Left ventricle myocardium inferior (tissue), 1 donor: ENCODE measurements at regions not wholly inside any gene's neighbourhood (a gene's known extent, or its start where the extent isn't known, plus 50 kb on each side); places are given as distances from the start of the nearest gene placed in this dataset.

Source experiments
- DNase-seq: peaks from one replicate; pipeline ENCODE4 v3.0.0-alpha.2; 2020
- H3K27ac ChIP-seq: fragments of 200-600 bp; replicated peaks from 2 replicates; pipeline ENCODE4 v1.8.0; 2021
- H3K27me3 ChIP-seq: fragments of 200-600 bp; 2 replicates; pipeline ENCODE4 v1.8.0; 2021; ENCODE audit warnings: low read depth
- H3K36me3 ChIP-seq: fragments of 200-600 bp; 2 replicates; pipeline ENCODE4 v1.8.0; 2021
- H3K4me1 ChIP-seq: fragments of 200-600 bp; 2 replicates; pipeline ENCODE4 v1.8.0; 2021
- H3K4me3 ChIP-seq: fragments of 200-600 bp; 2 replicates; pipeline ENCODE4 v1.8.0; 2021; ENCODE audit warnings: mild to moderate bottlenecking, moderate library complexity
- H3K9me3 ChIP-seq: fragments of 200-600 bp; replicated peaks from 2 replicates; pipeline ENCODE4 v1.8.0; 2021
- intact Hi-C: fragments of 100-400 bp; cut with micrococcal nuclease; formaldehyde crosslinking; loops from one replicate; pipeline ENCODE4 v1.11.0; 2022
- TF ChIP-seq, protein P1 (sequence below): fragments of 200-600 bp; IDR thresholded peaks from 2 replicates; pipeline ENCODE4 v1.8.0; 2021; ENCODE audit warnings: antibody characterized with exemption, mild to moderate bottlenecking, borderline replicate concordance
- donor health status: DM: no; HTN: yes; CAD: no; lungs with severe emphysema.

- Histone ChIP-seq H3K27ac (no peak overlapping the region), H3K4me3 (no peak overlapping the region), H3K36me3 (no peaks in the 10 kb centered on the region), H3K9me3 (peaks cover 8% of the 10 kb centered on the region), H3K27me3 (no peaks in the 10 kb centered on the region), H3K4me1 (no peaks in the 10 kb centered on the region)
- intact Hi-C loops = no loop called here
- no peak for DNase-seq
- TF ChIP-seq, protein P1, sequence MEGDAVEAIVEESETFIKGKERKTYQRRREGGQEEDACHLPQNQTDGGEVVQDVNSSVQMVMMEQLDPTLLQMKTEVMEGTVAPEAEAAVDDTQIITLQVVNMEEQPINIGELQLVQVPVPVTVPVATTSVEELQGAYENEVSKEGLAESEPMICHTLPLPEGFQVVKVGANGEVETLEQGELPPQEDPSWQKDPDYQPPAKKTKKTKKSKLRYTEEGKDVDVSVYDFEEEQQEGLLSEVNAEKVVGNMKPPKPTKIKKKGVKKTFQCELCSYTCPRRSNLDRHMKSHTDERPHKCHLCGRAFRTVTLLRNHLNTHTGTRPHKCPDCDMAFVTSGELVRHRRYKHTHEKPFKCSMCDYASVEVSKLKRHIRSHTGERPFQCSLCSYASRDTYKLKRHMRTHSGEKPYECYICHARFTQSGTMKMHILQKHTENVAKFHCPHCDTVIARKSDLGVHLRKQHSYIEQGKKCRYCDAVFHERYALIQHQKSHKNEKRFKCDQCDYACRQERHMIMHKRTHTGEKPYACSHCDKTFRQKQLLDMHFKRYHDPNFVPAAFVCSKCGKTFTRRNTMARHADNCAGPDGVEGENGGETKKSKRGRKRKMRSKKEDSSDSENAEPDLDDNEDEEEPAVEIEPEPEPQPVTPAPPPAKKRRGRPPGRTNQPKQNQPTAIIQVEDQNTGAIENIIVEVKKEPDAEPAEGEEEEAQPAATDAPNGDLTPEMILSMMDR = no peak
Observed at GRCh38 chr2:8046849-8047248, 635.0 kb upstream of the ID2 start.

GRCh38 chr2:8049176-8049575 lies 632.7 kb upstream of the ID2 start:
- Histone ChIP-seq H3K27ac (no peak overlapping the region), H3K36me3 (no peaks in the 10 kb centered on the region), H3K4me1 (no peaks in the 10 kb centered on the region), H3K4me3 (no peak overlapping the region), H3K9me3 (no peaks in the 10 kb centered on the region), H3K27me3 (no peaks in the 10 kb centered on the region)
- intact Hi-C loops = no loop called here
- TF ChIP-seq, protein P1 = no peak
- DNase-seq = no peak

DNA sequence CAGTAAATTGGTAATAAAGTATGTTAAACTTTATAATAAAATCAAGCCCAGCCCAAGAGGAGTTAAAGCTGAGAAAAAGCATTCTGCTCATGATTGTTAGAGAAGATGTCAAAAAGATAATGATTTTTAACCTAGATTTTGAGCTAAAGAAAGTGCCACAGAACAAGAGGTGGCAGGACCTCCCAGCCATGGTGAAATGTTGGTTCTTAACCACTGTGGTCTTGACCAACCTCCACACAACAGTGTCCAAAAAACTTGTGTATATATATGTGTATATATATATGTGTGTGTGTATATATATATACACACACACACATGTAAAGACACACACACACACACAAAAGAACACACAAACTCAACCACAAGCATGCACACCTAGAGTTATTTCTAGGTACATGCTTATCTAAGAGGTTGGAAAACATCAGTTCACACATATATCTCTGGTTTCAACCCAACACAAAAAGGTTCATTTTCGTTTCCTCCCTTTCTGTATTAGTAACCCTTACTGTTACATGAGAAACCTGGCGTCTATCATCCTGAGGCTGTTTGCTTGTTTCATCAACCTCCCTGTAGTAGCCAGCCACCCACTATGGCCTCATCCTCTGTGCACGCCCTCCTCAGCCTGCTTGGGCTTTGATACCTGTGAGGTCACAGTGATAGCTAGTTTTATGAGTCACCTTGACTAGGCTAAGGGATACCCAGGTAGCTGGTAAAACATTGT lies 631.8 kb upstream of the ID2 start:
- Histone ChIP-seq H3K36me3 (no peaks in the 10 kb centered on the region), H3K4me3 (no peak overlapping the region), H3K27me3 (no peaks in the 10 kb centered on the region), H3K4me1 (no peaks in the 10 kb centered on the region), H3K9me3 (no peaks in the 10 kb centered on the region), H3K27ac (no peak overlapping the region)
- TF ChIP-seq, protein P1 = no peak
- DNase-seq = no peak
- intact Hi-C loops = no loop called here

- Histone ChIP-seq H3K9me3 (peaks cover 10% of the 10 kb centered on the region), H3K27ac (no peak overlapping the region), H3K36me3 (no peaks in the 10 kb centered on the region), H3K4me1 (no peaks in the 10 kb centered on the region), H3K4me3 (no peak overlapping the region), H3K27me3 (no peaks in the 10 kb centered on the region)
- TF ChIP-seq, protein P1 = no peak
- intact Hi-C loops = no loop called here
- no peak for DNase-seq
Observed at GRCh38 chr2:8053216-8053615, 628.6 kb upstream of the ID2 start.

- H3K9me3 ChIP-seq = peaks cover 10% of the 10 kb centered on the region
- intact Hi-C loops = no loop called here
- TF ChIP-seq, protein P1 = no peak
- H3K27ac ChIP-seq = no peak overlapping the region
- no peaks in the 10 kb centered on the region for H3K27me3 ChIP-seq
- H3K36me3 ChIP-seq = no peaks in the 10 kb centered on the region
- H3K4me1 ChIP-seq = no peaks in the 10 kb centered on the region
- H3K4me3 ChIP-seq = no peak overlapping the region
- no peak for DNase-seq
Observed at GRCh38 chr2:8054070-8054469, 627.8 kb upstream of the ID2 start.
